ENCODE measurements at regions not wholly inside any gene's neighbourhood (a gene's known extent, or its start where the extent isn't known, plus 50 kb on each side); places are given as distances from the start of the nearest gene placed in this dataset.
"Not testable (repeated sequence)": the region's sequence is repeated elsewhere in the genome, so short reads cannot be mapped to it uniquely, and the experiment has no call there.

DNA sequence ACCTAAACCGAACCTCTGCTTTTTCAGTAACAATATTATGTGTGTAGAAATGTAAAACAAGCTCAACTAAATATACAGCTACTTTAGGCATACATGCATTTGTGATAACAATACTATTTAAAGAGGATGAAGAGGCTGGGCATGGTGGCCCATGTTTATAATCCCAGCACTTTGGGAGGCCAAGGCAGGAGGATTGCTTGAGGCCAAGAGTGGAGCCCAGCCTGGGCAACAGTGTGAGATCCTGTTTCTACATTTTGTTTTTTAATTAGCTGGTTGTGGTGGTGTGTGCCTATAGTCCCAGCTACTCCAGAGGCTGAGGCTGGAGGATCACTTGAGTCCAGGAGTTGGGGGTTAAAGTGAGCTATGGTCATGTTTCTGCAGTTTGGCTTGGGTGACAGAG, 73.6 kb upstream of the LYPLAL1 start:
- H3K27ac ChIP-seq (ENCODE audit: low read length): no peak overlapping the region
- H3K4me2 ChIP-seq (ENCODE audit: low read length): no peak overlapping the region
- H3K36me3 ChIP-seq (ENCODE audit: low read depth, low read length): no peaks in the 10 kb centered on the region
- H3K4me3 ChIP-seq (ENCODE audit: low read length): no peak overlapping the region
- H3F3A ChIP-seq (ENCODE audit: low read length, unreplicated experiment): no peaks in the 10 kb centered on the region
- TF ChIP-seq EZH2 (IDR thresholded peaks at IDR 0.05; ENCODE audit: low read length, unreplicated experiment) (no peak), EZH2phosphoT487 (IDR thresholded peaks at IDR 0.05; ENCODE audit: borderline replicate concordance, low read length) (no peak), CTCF (conservative IDR thresholded peaks at IDR 0.05; ENCODE audit: low read depth, low read length) (no peak)
- intact Hi-C loops (cut with micrococcal nuclease): no loop called here
- no peaks in the 10 kb centered on the region for H3K27me3 ChIP-seq (ENCODE audit: low read length)
- CTCF ChIA-PET: no interaction called here
- no peak overlapping the region for H2AFZ ChIP-seq (ENCODE audit: low read length)
- ATAC-seq (no peak), DNase-seq (no peak)
- no TSS peak for BruUV-seq (replicated peaks)
- no peak overlapping the region for H3K9ac ChIP-seq (ENCODE audit: low read length)
- POLR2A ChIA-PET (ENCODE audit: unreplicated experiment): interaction anchor here (0.6 kb wide), 1 partner anchor 755 kb away, joined by 6 read pairs; the partner anchor contains the start of gene TGFB2
- H3K4me1 ChIP-seq (ENCODE audit: insufficient read depth, low read length): no peaks in the 10 kb centered on the region
- no peaks in the 10 kb centered on the region for H4K20me1 ChIP-seq (ENCODE audit: low read length)
- H3K9me3 ChIP-seq (ENCODE audit: low read length): no peaks in the 10 kb centered on the region
- no peaks in the 10 kb centered on the region for H3K9me2 ChIP-seq (replicated peaks; ENCODE audit: low read length)
- H3K79me2 ChIP-seq (ENCODE audit: low read length): no peaks in the 10 kb centered on the region

GRCh38 chr1:219102466-219102865, 71.2 kb upstream of the LYPLAL1 start:
- H4K20me1 ChIP-seq (ENCODE audit: low read length); intact Hi-C loops (cut with micrococcal nuclease); H3K4me2 ChIP-seq (ENCODE audit: low read length); H3K9me3 ChIP-seq (ENCODE audit: low read length); H3F3A ChIP-seq (ENCODE audit: low read length, unreplicated experiment); H3K79me2 ChIP-seq (ENCODE audit: low read length); DNase-seq; H3K9me2 ChIP-seq (replicated peaks; ENCODE audit: low read length); BruUV-seq (replicated peaks); H3K27me3 ChIP-seq (ENCODE audit: low read length); H3K9ac ChIP-seq (ENCODE audit: low read length); H3K4me3 ChIP-seq (ENCODE audit: low read length); H3K36me3 ChIP-seq (ENCODE audit: low read depth, low read length); H3K27ac ChIP-seq (ENCODE audit: low read length); POLR2A ChIA-PET (ENCODE audit: unreplicated experiment); H2AFZ ChIP-seq (ENCODE audit: low read length); CTCF ChIA-PET; H3K4me1 ChIP-seq (ENCODE audit: insufficient read depth, low read length); ATAC-seq: not testable (repeated sequence)

GRCh38 chr1:219105893-219106292, 67.8 kb upstream of the LYPLAL1 start:
- no peaks in the 10 kb centered on the region for H3K9me2 ChIP-seq (replicated peaks; ENCODE audit: low read length)
- no peak overlapping the region for H2AFZ ChIP-seq (ENCODE audit: low read length)
- no peak for TF ChIP-seq EZH2phosphoT487 (IDR thresholded peaks at IDR 0.05; ENCODE audit: borderline replicate concordance, low read length)
- TF ChIP-seq EZH2 (IDR thresholded peaks at IDR 0.05; ENCODE audit: low read length, unreplicated experiment): no peak
- TF ChIP-seq CTCF (conservative IDR thresholded peaks at IDR 0.05; ENCODE audit: low read depth, low read length): no peak
- ChIA-PET CTCF (no interaction called here), POLR2A (ENCODE audit: unreplicated experiment) (interaction anchor here (0.9 kb wide), 1 partner anchor 480 kb away, joined by 6 read pairs; no protein-coding TSS in a partner anchor)
- no peak overlapping the region for H3K4me3 ChIP-seq (ENCODE audit: low read length)
- H3K9ac ChIP-seq (ENCODE audit: low read length): no peak overlapping the region
- H3F3A ChIP-seq (ENCODE audit: low read length, unreplicated experiment): no peaks in the 10 kb centered on the region
- no peak overlapping the region for H3K4me2 ChIP-seq (ENCODE audit: low read length)
- H3K9me3 ChIP-seq (ENCODE audit: low read length): peaks cover 6% of the 10 kb centered on the region; the same call in 1 of the 2 replicates
- no peaks in the 10 kb centered on the region for H3K36me3 ChIP-seq (ENCODE audit: low read depth, low read length)
- no peaks in the 10 kb centered on the region for H3K4me1 ChIP-seq (ENCODE audit: insufficient read depth, low read length)
- BruUV-seq (replicated peaks): no TSS peak
- no peak for DNase-seq
- ATAC-seq: no peak
- no peaks in the 10 kb centered on the region for H4K20me1 ChIP-seq (ENCODE audit: low read length)
- H3K79me2 ChIP-seq (ENCODE audit: low read length): no peaks in the 10 kb centered on the region
- intact Hi-C loops (cut with micrococcal nuclease): no loop called here
- H3K27me3 ChIP-seq (ENCODE audit: low read length): no peaks in the 10 kb centered on the region
- no peak overlapping the region for H3K27ac ChIP-seq (ENCODE audit: low read length)
